Eye (tissue), 1 donor: ENCODE measurements at regions not wholly inside any gene's neighbourhood (a gene's known extent, or its start where the extent isn't known, plus 50 kb on each side); places are given as distances from the start of the nearest gene placed in this dataset.
A peak's percentile ranks its signal among the peaks of the same experiment; 100 is the strongest.

ENCODE experiments used
- DNase-seq: peaks from one replicate; pipeline ENCODE4 v3.0.0-alpha.2; 2015

- no peak for DNase-seq
Observed at GRCh38 chr13:30105381-30105780, 202.0 kb downstream of the KATNAL1 start.

- no peak for DNase-seq
Observed at GRCh38 chr13:30103161-30103840, 204.1 kb downstream of the KATNAL1 start.

GRCh38 chr13:30100226-30100625 lies 207.1 kb downstream of the KATNAL1 start:
- no peak for DNase-seq

DNA sequence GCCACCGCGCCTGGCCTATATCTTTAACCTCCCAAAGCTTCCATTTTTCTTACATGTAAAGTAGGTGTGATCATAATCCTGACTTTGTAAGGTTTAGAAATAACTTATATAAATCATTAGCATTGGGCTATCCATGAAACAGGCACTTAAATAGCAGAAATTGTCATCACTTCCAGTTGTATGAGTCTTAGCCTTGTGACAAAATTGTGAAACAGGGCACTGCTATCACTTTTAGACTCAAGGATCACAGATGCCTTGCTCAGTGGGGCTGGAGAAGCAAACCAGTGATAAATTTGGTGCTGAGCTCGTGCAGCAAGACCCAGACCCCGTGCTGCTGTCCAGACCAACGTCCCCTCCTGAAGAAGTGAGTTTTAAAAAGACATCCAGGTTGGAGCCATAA lies 209.7 kb downstream of the KATNAL1 start:
- DNase-seq = no peak

DNA sequence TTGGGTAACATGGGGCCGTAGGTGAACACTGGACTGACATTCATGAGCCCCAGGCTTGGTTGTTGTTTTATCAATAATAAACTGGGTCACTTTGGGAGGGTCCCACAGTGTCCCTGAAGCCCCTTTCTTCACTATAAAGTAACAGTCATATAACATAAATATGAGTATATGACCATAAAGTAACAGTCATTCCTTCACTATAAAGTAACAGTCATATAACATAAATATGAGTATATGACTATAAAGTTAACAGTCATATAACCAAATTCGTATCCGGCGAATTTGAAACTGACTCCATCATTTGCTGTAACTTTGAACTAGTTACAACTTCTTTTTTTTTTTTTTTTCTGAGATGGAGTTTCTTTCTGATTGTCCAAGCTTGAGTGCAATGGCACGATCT lies 210.3 kb downstream of the KATNAL1 start:
- no peak for DNase-seq

DNA sequence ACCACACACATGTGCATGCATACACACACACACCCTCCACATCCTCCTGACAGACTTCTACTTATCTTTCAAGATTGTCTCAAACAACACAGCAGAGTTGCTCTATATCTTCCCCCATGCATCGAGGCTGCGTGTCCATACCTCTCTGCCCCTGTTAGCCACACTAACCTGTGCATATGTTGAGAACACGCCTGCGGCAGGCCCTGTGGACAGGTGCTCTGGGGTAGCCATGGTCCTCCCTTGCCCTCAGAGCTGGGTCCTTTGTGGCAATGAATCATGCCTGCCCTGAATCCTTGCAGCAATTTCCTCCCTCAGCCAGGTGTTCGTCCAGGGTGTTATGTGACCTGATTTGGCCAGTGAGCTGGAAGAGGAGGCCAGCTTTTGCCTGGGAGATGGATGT lies 213.3 kb downstream of the KATNAL1 start:
- DNase-seq = no peak

DNA sequence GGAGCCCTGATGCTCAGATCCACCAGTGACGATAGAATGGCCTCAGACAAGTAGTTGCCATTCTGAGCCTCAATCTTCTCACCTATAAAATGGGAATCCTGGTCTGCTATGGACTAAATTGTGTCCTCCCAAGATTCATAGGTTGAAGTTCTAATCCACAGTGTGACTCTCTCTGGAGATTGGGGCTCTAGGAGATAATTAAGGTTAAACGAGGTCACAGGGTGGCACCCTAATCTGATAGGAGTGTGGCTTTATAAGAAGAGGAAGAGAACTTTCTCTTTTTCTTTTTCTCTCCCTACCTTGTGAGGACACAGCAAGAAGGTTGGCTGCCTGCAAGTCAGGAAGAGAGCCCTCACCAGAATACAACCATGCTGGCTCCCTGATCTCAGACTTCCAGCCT lies 214.1 kb downstream of the KATNAL1 start:
- no peak for DNase-seq

- no peak for DNase-seq
Observed at GRCh38 chr13:30091691-30092090, 215.7 kb downstream of the KATNAL1 start.

- no peak for DNase-seq
Observed at GRCh38 chr13:30091035-30091434, 216.3 kb downstream of the KATNAL1 start.

DNA sequence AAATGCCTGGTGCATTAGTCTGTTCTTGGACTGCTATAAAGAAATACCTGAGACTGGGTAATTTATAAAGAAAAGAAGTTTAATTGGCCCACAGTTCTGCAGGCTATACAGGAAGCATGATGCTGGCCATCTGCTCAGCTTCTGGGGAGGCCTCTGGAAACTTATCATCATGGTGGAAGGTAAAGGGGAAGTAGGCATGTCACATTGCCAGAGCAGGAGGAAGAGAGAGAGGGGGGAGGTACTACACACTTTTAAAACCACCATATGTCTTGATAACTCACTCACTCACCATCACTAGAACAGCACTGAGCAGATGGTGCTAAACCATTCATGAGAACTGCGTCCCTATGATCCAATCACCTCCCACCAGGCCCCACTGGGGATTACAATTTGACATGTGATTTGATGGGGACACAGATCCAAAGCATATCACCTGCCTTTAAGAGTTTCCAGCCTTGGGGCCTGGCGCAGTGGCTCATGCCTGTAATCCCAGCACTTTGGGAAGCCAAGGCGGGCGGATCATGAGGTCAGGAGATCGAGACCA lies 219.0 kb downstream of the KATNAL1 start:
- peak; percentile 35 for DNase-seq

DNA sequence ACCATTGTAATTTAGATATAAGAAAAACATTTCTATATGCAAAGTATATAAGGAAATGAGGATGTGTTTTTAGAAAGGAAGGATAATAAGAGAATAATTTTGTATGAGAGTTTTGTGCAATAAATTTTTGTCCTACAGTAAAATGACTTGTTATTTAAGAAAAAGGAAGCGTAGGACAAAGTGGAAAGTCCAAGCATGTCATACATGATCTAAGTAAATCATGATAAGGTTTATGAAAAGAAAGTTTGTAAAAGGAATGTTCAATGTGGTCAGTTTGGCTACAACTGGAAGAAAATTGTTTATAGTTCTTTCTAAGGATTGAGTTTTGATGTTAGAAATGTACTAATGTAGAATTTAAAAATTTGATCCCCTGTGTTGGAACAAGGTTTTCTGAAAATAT lies 222.3 kb downstream of the KATNAL1 start:
- DNase-seq = no peak

GRCh38 chr13:30082391-30082790 lies 225.0 kb downstream of the KATNAL1 start:
- DNase-seq = no peak

DNA sequence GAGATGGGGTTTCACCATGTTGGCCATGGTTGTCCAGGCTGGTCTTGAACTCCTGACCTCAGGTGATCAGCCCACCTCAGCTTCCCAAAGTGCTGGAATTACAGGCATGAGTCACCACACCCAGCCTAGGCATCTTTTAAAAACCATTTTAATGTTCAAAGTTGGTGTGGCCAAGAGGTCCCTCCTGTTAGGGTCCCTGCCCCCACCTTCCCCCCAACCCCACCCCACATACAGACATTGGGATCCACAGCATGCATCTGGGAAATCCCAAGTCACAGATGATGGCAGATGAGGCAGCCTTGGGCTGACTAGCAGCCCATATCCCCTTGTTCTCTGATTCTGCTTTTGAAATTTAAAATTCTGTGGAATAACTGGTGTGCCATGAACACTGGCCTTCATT lies 226.0 kb downstream of the KATNAL1 start:
- DNase-seq = no peak

- DNase-seq = no peak
Observed at GRCh38 chr13:30079501-30079900, 227.8 kb downstream of the KATNAL1 start.

DNA sequence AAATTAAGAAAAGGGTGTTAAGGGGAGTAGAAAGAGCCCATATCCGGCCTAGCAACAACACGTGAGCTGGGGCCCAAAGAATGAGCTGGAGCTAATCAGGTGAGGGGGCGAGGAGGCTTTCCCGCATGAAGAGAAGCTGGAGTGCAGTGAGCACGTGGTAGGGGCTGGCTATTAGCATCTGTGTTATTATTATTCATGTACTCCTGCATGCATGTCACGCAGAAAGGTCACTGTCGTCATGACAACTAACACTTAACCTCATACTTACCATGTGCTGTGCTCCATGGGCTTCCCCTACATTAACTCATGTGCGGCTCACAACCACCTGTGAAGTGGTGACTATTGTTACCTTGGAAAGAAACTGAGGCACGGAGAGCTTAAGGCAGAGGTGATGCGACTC lies 227.6 kb upstream of the UBL3 start:
- peak; percentile 32 for DNase-seq

DNA sequence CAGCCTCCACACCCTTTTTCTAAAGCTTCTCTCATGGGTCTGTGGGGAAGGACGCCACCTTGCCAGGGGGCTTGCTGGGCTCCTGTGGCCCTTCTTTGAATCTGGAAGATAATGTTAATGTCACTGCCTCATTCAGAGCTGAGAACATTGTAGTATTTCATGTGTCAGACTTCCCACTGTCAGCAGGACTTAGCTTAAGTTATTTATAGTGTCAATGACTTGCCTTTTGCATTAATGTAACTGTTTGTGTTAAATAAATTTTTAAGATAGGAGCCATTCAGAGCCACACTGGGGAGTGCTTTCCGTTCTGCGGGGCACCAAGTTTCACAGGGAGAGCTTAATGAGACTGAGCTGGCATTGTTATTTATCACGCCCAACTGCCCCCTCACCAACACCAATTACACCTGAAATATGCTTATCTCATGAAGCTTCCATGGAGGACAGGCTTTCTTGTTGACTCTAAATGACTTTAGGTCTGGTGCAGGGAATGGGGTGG lies 226.9 kb upstream of the UBL3 start:
- no peak for DNase-seq

- no peak for DNase-seq
Observed at GRCh38 chr13:30074955-30075614, 224.7 kb upstream of the UBL3 start.

DNA sequence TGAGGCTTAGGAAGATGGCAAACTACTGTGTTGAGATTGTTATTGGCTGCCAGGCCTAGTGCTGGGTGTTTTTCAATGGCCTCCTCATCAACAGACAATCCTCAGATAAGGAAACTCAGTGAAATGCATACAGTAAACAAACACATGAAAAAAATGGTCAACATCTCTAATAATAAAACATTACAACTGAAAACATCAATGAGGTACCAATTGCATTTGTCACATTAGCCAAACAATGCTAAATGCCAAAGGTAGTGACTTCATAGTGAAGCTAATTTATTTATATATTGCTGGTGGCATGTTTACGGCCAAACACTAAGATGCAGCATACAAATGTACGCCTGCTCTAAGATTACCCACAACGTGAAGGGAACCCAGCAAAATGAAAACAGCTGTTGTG lies 224.0 kb upstream of the UBL3 start:
- no peak for DNase-seq

- no peak for DNase-seq
Observed at GRCh38 chr13:30072818-30073186, 222.4 kb upstream of the UBL3 start.

DNA sequence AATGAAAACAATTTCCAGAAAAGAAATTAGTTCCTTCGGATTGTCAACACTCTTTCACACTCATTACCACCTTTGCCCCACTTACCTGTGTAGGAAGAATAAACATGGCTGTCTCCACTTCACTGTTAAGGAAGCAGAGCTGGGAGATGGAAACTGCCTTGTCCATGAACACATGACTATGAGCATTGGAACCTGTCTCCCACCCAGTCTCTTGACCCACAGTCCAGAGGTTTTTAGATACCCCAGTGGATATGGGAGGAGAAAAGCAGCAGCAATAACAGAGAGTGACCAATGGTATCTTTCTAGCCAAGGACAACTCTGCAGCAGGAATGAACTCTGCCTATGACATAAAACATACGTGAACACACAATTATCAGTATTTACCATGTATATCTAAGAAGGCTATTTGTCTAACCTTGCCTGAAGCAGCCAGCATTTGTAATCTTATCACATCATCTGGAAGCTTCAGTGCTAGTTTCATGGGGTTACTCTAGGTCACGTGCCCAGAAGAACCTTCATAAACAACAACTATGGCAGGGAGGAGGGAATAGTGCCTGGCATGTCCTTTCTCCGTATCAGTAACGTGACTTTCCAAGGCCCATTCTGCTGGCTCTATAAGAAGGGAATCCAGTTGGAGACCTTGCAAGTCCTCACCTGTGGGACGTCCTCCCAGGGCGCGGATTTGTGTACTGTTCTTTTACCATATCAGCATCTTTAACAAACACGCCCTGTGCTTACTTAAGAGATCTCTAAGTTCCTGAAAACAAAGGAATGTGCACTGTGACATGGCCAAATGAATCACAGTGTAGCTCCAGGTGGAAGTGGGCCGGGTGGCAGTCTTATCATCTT lies 221.8 kb upstream of the UBL3 start:
- no peak for DNase-seq

DNA sequence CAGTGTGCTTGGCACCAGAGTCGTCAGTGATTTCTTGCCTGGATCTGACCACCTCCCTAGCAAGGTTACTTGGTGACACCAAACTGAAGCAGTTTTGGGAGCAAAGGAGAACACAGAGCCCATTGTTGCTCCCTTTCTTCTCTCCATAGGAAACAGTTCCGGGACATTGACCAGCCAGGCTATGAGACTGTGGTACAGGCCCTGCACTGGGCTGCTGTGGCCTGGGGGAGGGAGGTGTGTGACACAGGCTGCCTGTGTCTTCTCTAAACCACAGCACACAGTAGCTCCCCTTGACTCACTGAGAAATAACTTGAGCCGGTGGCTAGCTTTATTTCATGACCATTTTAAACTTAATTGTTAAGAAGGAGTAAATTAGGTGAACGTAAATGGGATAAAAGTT lies 214.8 kb upstream of the UBL3 start:
- no peak for DNase-seq

GRCh38 chr13:30063892-30064291 lies 213.5 kb upstream of the UBL3 start:
- DNase-seq = no peak

- no peak for DNase-seq
Observed at GRCh38 chr13:30061217-30061616, 210.8 kb upstream of the UBL3 start.

- DNase-seq = no peak
Observed at GRCh38 chr13:30058429-30058828, 208.0 kb upstream of the UBL3 start.
